HG02588 (cell line): ENCODE measurements at regions not wholly inside any gene's neighbourhood (a gene's known extent, or its start where the extent isn't known, plus 50 kb on each side); places are given as distances from the start of the nearest gene placed in this dataset.
"Not testable (repeated sequence)": the region's sequence is repeated elsewhere in the genome, so short reads cannot be mapped to it uniquely, and the experiment has no call there.

Experiments used
- ATAC-seq: cut with Tn5 transposase; IDR thresholded peaks from one replicate; pipeline ENCODE4 v1.9.1; 2021; ENCODE audit warnings: mild to moderate bottlenecking, moderate library complexity; ENCODE audit not compliant: unreplicated experiment

DNA sequence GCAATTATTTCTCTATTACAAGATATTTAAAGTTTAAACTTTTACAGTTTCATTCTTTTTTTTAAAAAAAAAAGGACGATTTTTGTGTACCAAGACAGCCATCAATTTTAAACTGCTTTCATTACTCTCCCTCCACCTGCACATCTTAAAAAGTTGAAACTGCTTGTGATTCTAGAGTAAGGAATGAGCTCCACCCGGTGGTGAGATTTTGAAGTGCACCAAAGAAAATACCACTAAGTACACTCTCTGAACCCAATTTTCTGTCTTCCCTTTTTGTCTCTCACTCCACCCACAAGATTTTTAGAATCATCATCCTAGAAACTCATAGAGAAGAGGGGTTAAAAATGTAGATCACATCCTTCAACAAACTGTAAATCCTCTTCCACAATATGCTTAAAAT lies 91.3 kb upstream of the WDR44 start:
- no peak for ATAC-seq

DNA sequence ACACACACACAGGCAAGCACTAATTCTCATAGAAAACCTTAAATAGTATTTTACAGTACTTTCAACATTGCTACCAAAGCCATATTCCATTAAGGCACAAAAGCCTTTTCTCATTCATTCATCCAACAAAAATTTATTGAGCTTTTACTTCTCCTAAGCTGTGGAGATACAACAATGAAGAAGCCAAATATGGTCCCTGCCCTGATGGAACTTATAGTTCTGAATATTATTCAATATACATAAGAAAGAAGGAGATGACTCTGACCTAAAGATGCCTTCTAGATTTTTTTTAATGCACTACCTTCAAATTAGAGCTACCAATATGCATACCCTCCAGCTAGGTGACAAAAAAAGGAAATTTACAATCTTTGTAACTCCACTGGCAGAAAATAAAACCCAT lies 90.0 kb upstream of the WDR44 start:
- ATAC-seq: no peak

DNA sequence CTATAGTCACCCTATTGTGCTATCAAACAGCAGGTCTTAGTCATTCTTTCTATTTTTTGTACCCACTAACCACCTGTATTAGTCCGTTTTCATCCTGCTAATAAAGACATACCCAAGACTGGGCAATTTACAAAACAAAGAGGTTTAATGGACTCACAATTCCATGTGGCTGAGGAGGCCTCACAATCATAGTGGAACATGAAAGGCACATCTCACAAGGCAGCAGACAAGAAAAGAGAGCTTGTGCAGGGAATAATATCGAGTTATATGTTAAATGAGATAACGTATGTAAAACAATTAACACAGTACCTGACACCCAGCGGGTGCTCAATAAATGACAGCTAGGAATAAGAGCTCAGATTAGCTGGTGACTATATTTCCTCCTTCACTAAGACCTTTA lies 88.1 kb upstream of the WDR44 start:
- ATAC-seq: no peak

DNA sequence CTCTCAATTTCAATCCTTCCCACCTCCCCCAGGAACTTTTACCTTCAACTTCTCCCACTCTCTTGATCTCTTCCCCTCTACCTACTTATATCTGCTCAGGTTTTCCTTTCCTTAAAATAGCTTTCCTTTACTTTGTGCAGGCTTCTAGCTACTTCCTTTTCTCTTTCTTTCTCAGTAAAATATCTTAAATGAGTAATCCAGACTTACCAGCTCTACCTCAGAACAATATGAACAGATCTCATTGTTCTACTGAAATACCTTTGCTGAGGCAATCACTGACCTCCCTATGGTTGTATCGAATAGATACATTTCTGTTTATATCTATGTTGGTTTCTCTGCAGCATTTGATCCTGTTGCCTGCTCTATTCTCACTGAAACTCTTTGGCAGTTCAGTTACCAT lies 86.7 kb upstream of the WDR44 start:
- ATAC-seq: no peak

DNA sequence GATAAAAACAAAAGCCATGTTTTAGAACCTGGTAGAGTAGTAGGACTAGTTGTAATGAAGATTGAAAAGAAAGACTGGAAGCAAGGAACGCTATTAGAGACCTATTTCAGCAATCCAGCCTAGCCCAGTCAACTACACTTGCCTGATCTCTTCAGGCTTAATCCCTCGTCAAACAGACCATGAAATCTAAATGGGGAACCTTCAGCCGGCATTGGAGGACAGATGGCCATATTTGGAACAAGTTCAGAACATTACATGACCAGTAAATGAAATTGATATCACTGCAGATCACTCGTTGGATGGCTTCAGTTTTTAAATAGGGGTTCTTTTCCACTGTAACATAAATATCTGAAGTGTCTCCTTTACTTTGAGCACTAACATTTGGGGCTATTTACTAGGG lies 84.8 kb upstream of the WDR44 start:
- no peak for ATAC-seq

DNA sequence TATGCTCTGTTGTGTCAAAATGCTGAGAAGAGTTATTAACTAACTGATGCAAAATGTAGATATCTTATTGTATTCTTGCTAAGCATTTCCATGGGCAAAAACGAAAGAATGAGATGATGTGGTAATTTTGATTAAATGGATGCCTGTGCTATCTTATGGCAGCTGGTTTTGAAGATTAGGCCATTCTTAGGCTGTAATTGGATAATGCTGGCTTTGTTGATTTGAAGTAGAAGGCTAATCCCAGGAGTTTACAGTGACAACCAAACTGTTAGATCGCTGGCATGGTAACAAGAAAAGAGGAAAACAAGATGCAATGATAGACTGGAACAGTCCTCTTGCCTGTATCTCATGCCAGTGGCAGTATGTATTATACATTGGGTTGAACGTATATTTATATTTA lies 74.1 kb upstream of the WDR44 start:
- ATAC-seq: no peak

DNA sequence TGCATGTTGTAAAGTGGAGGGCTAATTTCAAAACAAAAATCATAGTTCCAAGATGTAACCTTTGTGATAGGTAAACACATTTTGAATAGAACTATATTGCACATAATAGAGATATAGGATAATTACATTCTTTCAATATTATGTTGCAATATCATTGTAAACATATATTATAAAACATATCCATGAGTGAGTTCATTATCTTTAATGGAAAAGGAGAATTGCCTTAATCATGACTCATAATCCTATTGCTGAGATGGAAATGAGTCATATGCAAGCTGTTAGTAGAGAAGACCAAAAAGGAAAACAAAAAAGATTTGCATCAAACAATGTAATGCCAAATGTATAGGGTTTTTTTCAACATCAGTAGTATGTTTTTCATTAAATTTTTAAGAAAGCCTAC lies 73.7 kb upstream of the WDR44 start:
- ATAC-seq: no peak

DNA sequence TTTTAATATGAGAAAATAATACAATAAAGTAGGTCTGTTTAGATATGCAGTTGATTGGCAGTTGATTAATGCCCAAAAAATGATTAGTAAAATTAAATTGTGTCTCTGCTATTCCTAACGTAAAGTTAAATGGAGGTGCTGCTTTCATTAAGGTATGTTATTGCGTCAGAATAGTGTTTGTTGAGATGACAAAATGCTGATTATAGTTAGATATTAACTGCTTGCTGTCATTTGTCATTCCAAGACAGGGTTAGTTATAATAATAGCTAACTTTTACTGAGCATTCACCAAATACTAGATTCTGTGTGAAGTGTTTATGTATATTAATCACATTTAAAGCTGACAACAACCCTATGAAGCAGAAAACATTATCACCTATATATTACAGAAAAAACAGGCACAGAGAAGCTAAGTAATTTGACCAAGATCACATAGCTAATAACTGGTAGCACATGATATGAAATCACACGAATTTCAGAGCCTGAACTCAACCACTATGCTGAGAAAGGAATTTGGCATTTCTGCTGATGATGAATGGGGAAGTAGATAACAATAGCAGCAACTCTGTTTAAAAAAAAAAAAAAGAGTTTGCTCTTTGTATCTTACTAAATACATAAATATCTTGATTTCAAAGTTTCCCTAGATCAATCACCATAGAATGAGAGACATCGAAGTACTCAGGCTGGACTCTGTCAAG lies 59.7 kb upstream of the WDR44 start:
- no peak for ATAC-seq

DNA sequence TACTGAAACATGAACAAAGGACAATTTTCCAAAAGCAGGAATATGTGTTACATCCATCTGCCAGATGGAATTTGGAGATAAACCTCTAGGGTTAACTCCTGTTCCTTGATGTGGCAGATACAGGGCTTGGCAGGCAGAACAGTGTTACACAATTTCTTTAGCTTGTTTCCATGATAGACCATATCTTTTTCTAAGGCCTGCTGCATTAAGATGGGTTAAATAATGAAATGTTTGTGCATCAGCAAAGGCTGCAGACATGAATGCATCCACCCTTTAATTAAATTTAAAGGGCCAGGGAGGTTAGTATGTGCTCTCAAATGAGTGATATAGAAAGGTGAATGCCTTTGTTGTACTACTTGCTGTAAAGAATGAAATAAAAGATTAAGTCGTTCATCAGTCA lies 50.1 kb upstream of the WDR44 start:
- not testable (repeated sequence) for ATAC-seq
